HepG2 (cell line): ENCODE measurements at regions not wholly inside any gene's neighbourhood (a gene's known extent, or its start where the extent isn't known, plus 50 kb on each side); places are given as distances from the start of the nearest gene placed in this dataset.

Source experiments
- CBFB ChIP-seq: sonication (generic); formaldehyde crosslinking; IDR thresholded peaks from 2 replicates; pipeline ENCODE4 v1.4.0; 2020; ENCODE audit warnings: missing genetic modification reagents
- HMGXB3 ChIP-seq: sonication (generic); formaldehyde crosslinking; IDR thresholded peaks from 2 replicates; pipeline ENCODE4 v1.4.0; 2020; ENCODE audit warnings: missing genetic modification reagents, borderline replicate concordance
- SP1 ChIP-seq, 2 experiments: fragments of 450-650 bp in 1 of 2; sonication (generic) in 1 of 2; formaldehyde crosslinking in 1 of 2; IDR thresholded peaks; 2 replicates each; pipeline versions ENCODE4 v1.4.0 to v1.6.1; 2016 to 2020; ENCODE audit warnings: missing genetic modification reagents in 1 of 2
- ZFX ChIP-seq: sonication (generic); formaldehyde crosslinking; IDR thresholded peaks from 2 replicates; pipeline ENCODE4 v1.4.0; 2020; ENCODE audit warnings: mild to moderate bottlenecking, low read depth, missing genetic modification reagents, moderate library complexity
- ZNF558 ChIP-seq: sonication (generic); formaldehyde crosslinking; IDR thresholded peaks from 2 replicates; pipeline ENCODE4 v1.9.0; 2022; ENCODE audit warnings: mild to moderate bottlenecking, missing genetic modification reagents, borderline replicate concordance

- TF ChIP-seq HMGXB3 (CRISPR knock-in tag) (no peak), SP1 (IDR thresholded peaks at IDR 0.05) (no peak), SP1 (CRISPR knock-in tag; IDR thresholded peaks at IDR 0.05) (no peak), ZNF558 (CRISPR knock-in tag) (no peak), CBFB (no peak), ZFX (CRISPR knock-in tag) (no peak)
Measured at GRCh38 chrX:128805236-128805635, 718.1 kb downstream of the SMARCA1 start.
